WTC11 (cell line): ENCODE measurements at regions not wholly inside any gene's neighbourhood (a gene's known extent, or its start where the extent isn't known, plus 50 kb on each side); places are given as distances from the start of the nearest gene placed in this dataset.

Experiments
- ATAC-seq: fragments of 200-7000 bp; cut with Tn5 transposase; 2 replicates; pipeline ENCODE4 v1.10.0; 2021; ENCODE audit warnings: mild to moderate bottlenecking, moderate library complexity
- CTCF ChIA-PET: fragments of 300-600 bp; sonication (Branson Sonifier 250); formaldehyde crosslinking; loops from one replicate; lab custom pipeline; 2021; ENCODE audit warnings: antibody characterized with exemption; lab: Charles Lee
- POLR2A ChIA-PET: fragments of 350-600 bp; sonication (Branson Sonifier 250); formaldehyde crosslinking; loops from one replicate; lab custom pipeline; 2021; ENCODE audit warnings: antibody characterized with exemption; lab: Charles Lee
- DNase-seq: peaks from one replicate; pipeline ENCODE4 v3.0.0; 2021; ENCODE audit warnings: low spot score
- H3K27ac Mint-ChIP-seq: 2 replicates; pipeline ENCODE4 v1.8.0; 2021; ENCODE audit warnings: mixed read lengths
- H3K27me3 Mint-ChIP-seq: 2 replicates; pipeline ENCODE4 v1.8.0; 2021; ENCODE audit warnings: low read depth, mild to moderate bottlenecking, moderate library complexity, mixed read lengths
- H3K36me3 Mint-ChIP-seq: 2 replicates; pipeline ENCODE4 v1.8.0; 2021; ENCODE audit warnings: mixed read lengths
- H3K4me1 Mint-ChIP-seq: 2 replicates; pipeline ENCODE4 v1.8.0; 2022; ENCODE audit warnings: mixed read lengths
- H3K4me3 Mint-ChIP-seq: 2 replicates; pipeline ENCODE4 v1.8.0; 2021; ENCODE audit warnings: mild to moderate bottlenecking, moderate library complexity, mixed read lengths
- H3K9me3 Mint-ChIP-seq: 2 replicates; pipeline ENCODE4 v1.8.0; 2021; ENCODE audit warnings: mixed read lengths
- ETV6 ChIP-seq: sonication (generic); formaldehyde crosslinking; IDR thresholded peaks from 2 replicates; pipeline ENCODE4 v1.8.1; 2022; ENCODE audit warnings: mild to moderate bottlenecking, missing genetic modification reagents
- FOXJ3 ChIP-seq: sonication (generic); formaldehyde crosslinking; IDR thresholded peaks from 2 replicates; pipeline ENCODE4 v1.9.0; 2021; ENCODE audit warnings: missing genetic modification reagents, mild to moderate bottlenecking, borderline replicate concordance
- FOXK1 ChIP-seq: sonication (generic); formaldehyde crosslinking; IDR thresholded peaks from 2 replicates; pipeline ENCODE4 v1.8.0; 2022; ENCODE audit warnings: mild to moderate bottlenecking, moderate library complexity, missing genetic modification reagents
- FOXP4 ChIP-seq: sonication (generic); formaldehyde crosslinking; IDR thresholded peaks from 2 replicates; pipeline ENCODE4 v1.8.0; 2022; ENCODE audit warnings: mild to moderate bottlenecking, missing genetic modification reagents
- IRF2 ChIP-seq: sonication (generic); formaldehyde crosslinking; IDR thresholded peaks from 2 replicates; pipeline ENCODE4 v1.8.0; 2022; ENCODE audit warnings: low read depth, missing genetic modification reagents, borderline replicate concordance
- JAZF1 ChIP-seq: fragments of 250-450 bp; sonication (Bioruptor Pico); IDR thresholded peaks from 2 replicates; pipeline ENCODE4 v1.9.0; 2021; ENCODE audit warnings: moderate library complexity, mild to moderate bottlenecking, inconsistent platforms
- MXD4 ChIP-seq: fragments of 250-450 bp; sonication (Bioruptor Pico); IDR thresholded peaks from 2 replicates; pipeline ENCODE4 v1.8.0; 2021; ENCODE audit warnings: mild to moderate bottlenecking, moderate library complexity, borderline replicate concordance
- NFYB ChIP-seq: sonication (generic); formaldehyde crosslinking; conservative IDR thresholded peaks from 2 replicates; pipeline ENCODE4 v1.8.0; 2022; ENCODE audit warnings: low read depth, missing genetic modification reagents
- PRRX2 ChIP-seq: fragments of 250-450 bp; sonication (Bioruptor Pico); IDR thresholded peaks from 2 replicates; pipeline ENCODE4 v1.8.0; 2021; ENCODE audit warnings: mild to moderate bottlenecking
- RORB ChIP-seq: fragments of 250-450 bp; sonication (Bioruptor Pico); IDR thresholded peaks from 2 replicates; pipeline ENCODE4 v1.9.0; 2021; ENCODE audit warnings: mild to moderate bottlenecking
- TCF7 ChIP-seq: sonication (generic); formaldehyde crosslinking; IDR thresholded peaks from 2 replicates; pipeline ENCODE4 v1.8.0; 2022; ENCODE audit warnings: mild to moderate bottlenecking, low read depth, missing genetic modification reagents, moderate library complexity
- TEAD4 ChIP-seq: sonication (generic); formaldehyde crosslinking; IDR thresholded peaks from 2 replicates; pipeline ENCODE4 v1.8.0; 2022; ENCODE audit warnings: mild to moderate bottlenecking, missing genetic modification reagents
- ZMAT4 ChIP-seq: fragments of 250-450 bp; sonication (Bioruptor Pico); IDR thresholded peaks from 2 replicates; pipeline ENCODE4 v1.9.0; 2021; ENCODE audit warnings: mild to moderate bottlenecking
- ZNF138 ChIP-seq: sonication (generic); formaldehyde crosslinking; conservative IDR thresholded peaks from 2 replicates; pipeline ENCODE4 v1.8.1; 2022; ENCODE audit warnings: mild to moderate bottlenecking, moderate library complexity, missing genetic modification reagents
- ZNF263 ChIP-seq: sonication (generic); formaldehyde crosslinking; IDR thresholded peaks from 2 replicates; pipeline ENCODE4 v1.8.1; 2022; ENCODE audit warnings: low read depth, mild to moderate bottlenecking, moderate library complexity, missing genetic modification reagents
- ZNF317 ChIP-seq: sonication (generic); formaldehyde crosslinking; IDR thresholded peaks from 2 replicates; pipeline ENCODE4 v1.8.1; 2023; ENCODE audit warnings: low read depth, mild to moderate bottlenecking, moderate library complexity, missing genetic modification reagents, borderline replicate concordance
- ZNF416 ChIP-seq: fragments of 250-450 bp; sonication (Bioruptor Pico); IDR thresholded peaks from 2 replicates; pipeline ENCODE4 v1.9.0; 2021; ENCODE audit warnings: mild to moderate bottlenecking, inconsistent platforms
- TF ChIP-seq, protein P1 (sequence below): sonication (generic); formaldehyde crosslinking; IDR thresholded peaks from 2 replicates; pipeline ENCODE4 v1.8.1; 2023; ENCODE audit warnings: mild to moderate bottlenecking, missing genetic modification reagents
- TF ChIP-seq, protein P2 (sequence below): fragments of 250-450 bp; sonication (Bioruptor Pico); IDR thresholded peaks from 2 replicates; pipeline ENCODE4 v1.9.0; 2021; ENCODE audit warnings: mild to moderate bottlenecking
- TF ChIP-seq, protein P3 (sequence below): sonication (generic); formaldehyde crosslinking; IDR thresholded peaks from 2 replicates; pipeline ENCODE4 v1.8.0; 2022; ENCODE audit warnings: mild to moderate bottlenecking, missing genetic modification reagents
- TF ChIP-seq, protein P4 (sequence below): sonication (generic); formaldehyde crosslinking; IDR thresholded peaks from 2 replicates; pipeline ENCODE4 v1.8.1; 2023; ENCODE audit warnings: mild to moderate bottlenecking, missing genetic modification reagents, moderate library complexity

DNA sequence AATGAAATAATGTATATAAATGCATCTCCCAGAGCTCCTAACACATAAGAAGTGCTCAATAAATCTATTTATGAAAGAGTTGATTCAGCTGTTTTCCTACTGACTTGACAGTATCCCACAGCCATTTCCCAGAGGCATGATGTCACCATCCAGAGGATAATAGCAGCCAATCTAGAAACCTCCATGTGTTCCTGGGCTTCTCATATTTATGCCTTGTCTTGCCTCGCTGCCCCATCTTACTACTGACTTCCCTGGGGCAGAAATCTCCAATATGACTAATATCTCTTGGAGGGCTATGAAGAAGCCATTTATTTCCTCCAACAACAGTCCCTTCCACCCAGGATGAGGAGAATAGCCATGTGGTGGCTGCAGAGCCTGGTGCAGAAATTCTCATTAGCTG is 115.4 kb upstream of the NAV2 start:
- ChIA-PET POLR2A (no interaction called here), CTCF (interaction anchor here (0.8 to 1.1 kb wide), 2 partner anchors 10 to 306 kb away, joined by 3 to 4 read pairs; no protein-coding TSS in a partner anchor)
- ATAC-seq (no peak), DNase-seq (no peak)
- TF ChIP-seq FOXK1 (no peak), ZNF263 (no peak), RORB (no peak), ETV6 (CRISPR knock-in tag) (no peak), IRF2 (no peak), NFYB (no peak), TEAD4 (no peak), FOXJ3 (no peak), MXD4 (no peak), FOXP4 (CRISPR knock-in tag) (no peak), ZNF416 (CRISPR knock-in tag) (no peak), ZNF138 (CRISPR knock-in tag) (no peak), ZNF317 (CRISPR knock-in tag) (no peak), TCF7 (CRISPR knock-in tag) (no peak)
- TF ChIP-seq, protein P1, sequence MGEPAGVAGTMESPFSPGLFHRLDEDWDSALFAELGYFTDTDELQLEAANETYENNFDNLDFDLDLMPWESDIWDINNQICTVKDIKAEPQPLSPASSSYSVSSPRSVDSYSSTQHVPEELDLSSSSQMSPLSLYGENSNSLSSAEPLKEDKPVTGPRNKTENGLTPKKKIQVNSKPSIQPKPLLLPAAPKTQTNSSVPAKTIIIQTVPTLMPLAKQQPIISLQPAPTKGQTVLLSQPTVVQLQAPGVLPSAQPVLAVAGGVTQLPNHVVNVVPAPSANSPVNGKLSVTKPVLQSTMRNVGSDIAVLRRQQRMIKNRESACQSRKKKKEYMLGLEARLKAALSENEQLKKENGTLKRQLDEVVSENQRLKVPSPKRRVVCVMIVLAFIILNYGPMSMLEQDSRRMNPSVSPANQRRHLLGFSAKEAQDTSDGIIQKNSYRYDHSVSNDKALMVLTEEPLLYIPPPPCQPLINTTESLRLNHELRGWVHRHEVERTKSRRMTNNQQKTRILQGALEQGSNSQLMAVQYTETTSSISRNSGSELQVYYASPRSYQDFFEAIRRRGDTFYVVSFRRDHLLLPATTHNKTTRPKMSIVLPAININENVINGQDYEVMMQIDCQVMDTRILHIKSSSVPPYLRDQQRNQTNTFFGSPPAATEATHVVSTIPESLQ (CRISPR knock-in tag) = no peak
- TF ChIP-seq, protein P2, sequence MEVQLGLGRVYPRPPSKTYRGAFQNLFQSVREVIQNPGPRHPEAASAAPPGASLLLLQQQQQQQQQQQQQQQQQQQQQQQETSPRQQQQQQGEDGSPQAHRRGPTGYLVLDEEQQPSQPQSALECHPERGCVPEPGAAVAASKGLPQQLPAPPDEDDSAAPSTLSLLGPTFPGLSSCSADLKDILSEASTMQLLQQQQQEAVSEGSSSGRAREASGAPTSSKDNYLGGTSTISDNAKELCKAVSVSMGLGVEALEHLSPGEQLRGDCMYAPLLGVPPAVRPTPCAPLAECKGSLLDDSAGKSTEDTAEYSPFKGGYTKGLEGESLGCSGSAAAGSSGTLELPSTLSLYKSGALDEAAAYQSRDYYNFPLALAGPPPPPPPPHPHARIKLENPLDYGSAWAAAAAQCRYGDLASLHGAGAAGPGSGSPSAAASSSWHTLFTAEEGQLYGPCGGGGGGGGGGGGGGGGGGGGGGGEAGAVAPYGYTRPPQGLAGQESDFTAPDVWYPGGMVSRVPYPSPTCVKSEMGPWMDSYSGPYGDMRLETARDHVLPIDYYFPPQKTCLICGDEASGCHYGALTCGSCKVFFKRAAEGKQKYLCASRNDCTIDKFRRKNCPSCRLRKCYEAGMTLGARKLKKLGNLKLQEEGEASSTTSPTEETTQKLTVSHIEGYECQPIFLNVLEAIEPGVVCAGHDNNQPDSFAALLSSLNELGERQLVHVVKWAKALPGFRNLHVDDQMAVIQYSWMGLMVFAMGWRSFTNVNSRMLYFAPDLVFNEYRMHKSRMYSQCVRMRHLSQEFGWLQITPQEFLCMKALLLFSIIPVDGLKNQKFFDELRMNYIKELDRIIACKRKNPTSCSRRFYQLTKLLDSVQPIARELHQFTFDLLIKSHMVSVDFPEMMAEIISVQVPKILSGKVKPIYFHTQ (CRISPR knock-in tag) = no peak
- TF ChIP-seq, protein P3, sequence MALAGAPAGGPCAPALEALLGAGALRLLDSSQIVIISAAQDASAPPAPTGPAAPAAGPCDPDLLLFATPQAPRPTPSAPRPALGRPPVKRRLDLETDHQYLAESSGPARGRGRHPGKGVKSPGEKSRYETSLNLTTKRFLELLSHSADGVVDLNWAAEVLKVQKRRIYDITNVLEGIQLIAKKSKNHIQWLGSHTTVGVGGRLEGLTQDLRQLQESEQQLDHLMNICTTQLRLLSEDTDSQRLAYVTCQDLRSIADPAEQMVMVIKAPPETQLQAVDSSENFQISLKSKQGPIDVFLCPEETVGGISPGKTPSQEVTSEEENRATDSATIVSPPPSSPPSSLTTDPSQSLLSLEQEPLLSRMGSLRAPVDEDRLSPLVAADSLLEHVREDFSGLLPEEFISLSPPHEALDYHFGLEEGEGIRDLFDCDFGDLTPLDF (CRISPR knock-in tag) = no peak
- Mint-ChIP-seq H3K27ac (no peak overlapping the region), H3K27me3 (peaks cover 3% of the 10 kb centered on the region; the same call in 1 of the 2 replicates), H3K36me3 (no peaks in the 10 kb centered on the region), H3K9me3 (no peaks in the 10 kb centered on the region), H3K4me3 (no peak overlapping the region), H3K4me1 (peaks cover 7% of the 10 kb centered on the region)

DNA sequence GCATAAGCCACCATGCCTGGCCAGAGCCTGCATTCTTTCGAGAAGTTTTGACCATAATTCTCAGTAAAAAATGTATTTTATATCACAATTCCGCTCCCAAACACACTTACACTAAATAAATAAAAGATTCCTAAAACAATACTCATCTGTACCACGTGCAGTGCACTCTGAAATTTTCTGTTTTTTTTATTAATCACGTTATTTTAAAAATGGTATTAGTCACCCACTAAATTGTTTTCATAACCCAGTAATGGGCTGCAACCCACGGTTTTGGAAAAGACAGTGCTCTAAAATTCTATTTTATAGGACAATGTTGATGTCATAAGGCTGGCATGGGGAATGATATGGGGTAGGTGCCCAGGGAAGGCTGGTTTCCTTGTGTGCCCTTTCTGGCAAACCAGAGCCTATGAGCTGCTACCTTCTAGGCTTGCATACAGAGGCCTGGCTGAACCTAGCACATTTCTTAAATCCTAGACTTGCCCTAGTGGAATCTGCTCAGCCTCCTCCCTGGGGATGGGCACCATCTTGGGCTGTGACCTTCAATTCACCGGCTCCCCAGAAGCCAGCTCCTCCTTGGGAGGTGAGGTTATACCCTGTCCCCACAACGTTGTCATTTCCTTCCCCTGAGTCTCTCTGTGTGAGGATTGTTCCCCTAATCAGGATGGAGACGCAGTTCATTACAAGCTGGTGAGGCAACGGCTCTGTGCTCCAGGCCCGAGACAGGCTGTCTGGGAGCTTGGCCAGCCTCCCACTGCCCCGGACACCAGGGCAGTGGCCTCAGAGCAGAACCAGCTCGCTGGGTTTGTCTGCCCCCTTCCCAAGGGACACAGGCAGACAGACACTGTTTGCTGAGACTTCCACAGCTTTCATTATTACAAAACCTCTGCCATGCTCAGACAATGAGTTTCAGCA is 116.5 kb upstream of the NAV2 start:
- H3K36me3 Mint-ChIP-seq = no peaks in the 10 kb centered on the region
- DNase-seq (no peak), ATAC-seq (no peak)
- H3K27me3 Mint-ChIP-seq = peaks cover 3% of the 10 kb centered on the region; the same call in 1 of the 2 replicates
- no peaks in the 10 kb centered on the region for H3K9me3 Mint-ChIP-seq
- POLR2A ChIA-PET = no interaction called here
- peaks cover 7% of the 10 kb centered on the region for H3K4me1 Mint-ChIP-seq
- H3K27ac Mint-ChIP-seq = no peak overlapping the region
- CTCF ChIA-PET = interaction anchor here (0.8 kb wide), 1 partner anchor 307 kb away, joined by 4 read pairs; no protein-coding TSS in a partner anchor
- H3K4me3 Mint-ChIP-seq = no peak overlapping the region
- TF ChIP-seq PRRX2 (no peak), JAZF1 (CRISPR knock-in tag) (no peak), ZMAT4 (CRISPR knock-in tag) (no peak), MXD4 (no peak)
- TF ChIP-seq, protein P4, sequence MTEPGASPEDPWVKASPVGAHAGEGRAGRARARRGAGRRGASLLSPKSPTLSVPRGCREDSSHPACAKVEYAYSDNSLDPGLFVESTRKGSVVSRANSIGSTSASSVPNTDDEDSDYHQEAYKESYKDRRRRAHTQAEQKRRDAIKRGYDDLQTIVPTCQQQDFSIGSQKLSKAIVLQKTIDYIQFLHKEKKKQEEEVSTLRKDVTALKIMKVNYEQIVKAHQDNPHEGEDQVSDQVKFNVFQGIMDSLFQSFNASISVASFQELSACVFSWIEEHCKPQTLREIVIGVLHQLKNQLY (CRISPR knock-in tag) = no peak
- TF ChIP-seq, all 79 proteins: peak for 0
